ENCODE measurements at regions not wholly inside any gene's neighbourhood (a gene's known extent, or its start where the extent isn't known, plus 50 kb on each side); places are given as distances from the start of the nearest gene placed in this dataset.

DNA sequence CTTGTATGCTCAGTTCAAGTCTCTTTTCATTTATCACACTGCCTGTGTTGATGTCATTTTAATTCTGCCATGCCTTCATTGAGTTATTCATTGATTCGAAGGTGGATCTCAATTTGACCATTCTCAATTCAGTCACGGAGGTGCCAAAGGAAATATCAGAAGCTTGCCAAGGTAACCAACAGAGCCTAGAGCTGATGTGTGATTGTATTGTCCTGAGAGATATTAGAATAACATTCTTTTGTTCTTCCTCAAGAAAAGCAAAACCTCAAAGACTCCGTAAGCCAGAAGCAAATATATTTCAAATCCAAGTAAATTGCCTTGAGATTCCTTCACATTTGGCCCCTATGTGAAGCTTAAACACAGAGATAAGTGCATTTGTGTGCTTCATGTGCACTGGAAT lies 345.3 kb downstream of the CXCL12 start:
- TF ChIP-seq, protein P1, sequence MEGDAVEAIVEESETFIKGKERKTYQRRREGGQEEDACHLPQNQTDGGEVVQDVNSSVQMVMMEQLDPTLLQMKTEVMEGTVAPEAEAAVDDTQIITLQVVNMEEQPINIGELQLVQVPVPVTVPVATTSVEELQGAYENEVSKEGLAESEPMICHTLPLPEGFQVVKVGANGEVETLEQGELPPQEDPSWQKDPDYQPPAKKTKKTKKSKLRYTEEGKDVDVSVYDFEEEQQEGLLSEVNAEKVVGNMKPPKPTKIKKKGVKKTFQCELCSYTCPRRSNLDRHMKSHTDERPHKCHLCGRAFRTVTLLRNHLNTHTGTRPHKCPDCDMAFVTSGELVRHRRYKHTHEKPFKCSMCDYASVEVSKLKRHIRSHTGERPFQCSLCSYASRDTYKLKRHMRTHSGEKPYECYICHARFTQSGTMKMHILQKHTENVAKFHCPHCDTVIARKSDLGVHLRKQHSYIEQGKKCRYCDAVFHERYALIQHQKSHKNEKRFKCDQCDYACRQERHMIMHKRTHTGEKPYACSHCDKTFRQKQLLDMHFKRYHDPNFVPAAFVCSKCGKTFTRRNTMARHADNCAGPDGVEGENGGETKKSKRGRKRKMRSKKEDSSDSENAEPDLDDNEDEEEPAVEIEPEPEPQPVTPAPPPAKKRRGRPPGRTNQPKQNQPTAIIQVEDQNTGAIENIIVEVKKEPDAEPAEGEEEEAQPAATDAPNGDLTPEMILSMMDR (optimal IDR thresholded peaks at IDR 0.05 in 1 of 3, IDR thresholded peaks at IDR 0.05 in 1 of 3, conservative IDR thresholded peaks at IDR 0.05 in 1 of 3; ENCODE audit: extremely low read depth in 1 of 3, insufficient read depth in 2 of 3, low read length in 3 of 3) = no peak
- no peak for TF ChIP-seq EZH2 (IDR thresholded peaks at IDR 0.05; ENCODE audit: low read length)
- Histone ChIP-seq H3K4me1 (ENCODE audit: control insufficient read depth, extremely low read depth, insufficient read depth, low read length) (no peaks in the 10 kb centered on the region), H3K27ac (ENCODE audit: control insufficient read depth, insufficient read depth, low read length) (no peak overlapping the region)

DNA sequence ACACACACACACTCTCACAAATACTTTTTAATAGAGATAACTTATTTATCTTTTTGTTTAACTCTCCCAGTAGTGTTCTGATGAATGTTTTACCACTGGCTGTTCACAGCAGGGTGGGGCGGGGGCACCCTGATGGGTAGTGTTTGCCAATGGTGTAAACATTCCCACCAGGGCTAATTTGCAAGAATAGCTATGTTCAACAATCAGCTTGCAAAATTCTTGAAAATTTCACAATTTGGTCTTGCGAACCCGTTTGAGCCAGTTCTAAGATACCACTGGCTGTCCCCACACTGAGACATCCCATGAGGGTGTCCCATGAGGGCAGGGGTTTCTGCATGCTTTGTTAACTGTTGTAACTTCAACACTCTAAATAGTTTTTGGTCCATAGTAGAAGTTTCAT lies 348.5 kb downstream of the CXCL12 start:
- Histone ChIP-seq H3K4me1 (ENCODE audit: control insufficient read depth, extremely low read depth, insufficient read depth, low read length) (no peaks in the 10 kb centered on the region), H4K20me1 (ENCODE audit: control insufficient read depth, extremely low read depth, insufficient read depth, low read length) (no peaks in the 10 kb centered on the region), H3K36me3 (ENCODE audit: control insufficient read depth in 2 of 2, extremely low read depth in 1 of 2, insufficient read depth in 2 of 2, low read length in 2 of 2) (no peaks in the 10 kb centered on the region), H3K4me2 (ENCODE audit: control insufficient read depth, extremely low read depth, insufficient read depth, low read depth, low read length) (no peak overlapping the region), H2AFZ (ENCODE audit: control insufficient read depth, low read length) (no peak overlapping the region), H3K27ac (ENCODE audit: control insufficient read depth, insufficient read depth, low read length) (no peak overlapping the region), H3K27me3 (ENCODE audit: control insufficient read depth, extremely low read depth, insufficient read depth, low read length) (no peaks in the 10 kb centered on the region), H3K9me3 (ENCODE audit: control insufficient read depth, low read depth, low read length) (no peaks in the 10 kb centered on the region), H3K4me3 (ENCODE audit: control insufficient read depth in 2 of 3, extremely low read depth in 1 of 3, insufficient read depth in 2 of 3, low read depth in 1 of 3, low read length in 3 of 3) (no peak overlapping the region), H3K9ac (ENCODE audit: control insufficient read depth, extremely low read depth, insufficient read depth, low read length) (no peak overlapping the region), H3K79me2 (ENCODE audit: control insufficient read depth, insufficient read depth, low read length) (no peaks in the 10 kb centered on the region), H3K9me1 (ENCODE audit: control insufficient read depth, extremely low read depth, insufficient read depth, low read length) (no peaks in the 10 kb centered on the region)
- FAIRE-seq = no peak
- dilution Hi-C loops (cut with MboI; ENCODE audit: extremely low pct_ligation_motif_present, low sequenced_read_pairs) = no loop called here
- no peak for DNase-seq (ENCODE audit: low read depth, low spot score)
- no peak for TF ChIP-seq EZH2 (IDR thresholded peaks at IDR 0.05; ENCODE audit: low read length)
- TF ChIP-seq, protein P1 (optimal IDR thresholded peaks at IDR 0.05 in 1 of 3, IDR thresholded peaks at IDR 0.05 in 1 of 3, conservative IDR thresholded peaks at IDR 0.05 in 1 of 3; ENCODE audit: extremely low read depth in 1 of 3, insufficient read depth in 2 of 3, low read length in 3 of 3) = no peak

More for the DNA sequence above, 345.3 kb downstream of the CXCL12 start:
- FAIRE-seq = no peak
- H3K79me2 ChIP-seq (ENCODE audit: control insufficient read depth, insufficient read depth, low read length) = no peaks in the 10 kb centered on the region
- DNase-seq (ENCODE audit: low read depth, low spot score) = no peak
- H3K9me3 ChIP-seq (ENCODE audit: control insufficient read depth, low read depth, low read length) = no peaks in the 10 kb centered on the region
- no peaks in the 10 kb centered on the region for H3K9me1 ChIP-seq (ENCODE audit: control insufficient read depth, extremely low read depth, insufficient read depth, low read length)
- dilution Hi-C loops (cut with MboI; ENCODE audit: extremely low pct_ligation_motif_present, low sequenced_read_pairs) = no loop called here
- no peak overlapping the region for H3K4me3 ChIP-seq (ENCODE audit: control insufficient read depth in 2 of 3, extremely low read depth in 1 of 3, insufficient read depth in 2 of 3, low read depth in 1 of 3, low read length in 3 of 3)
- H3K4me2 ChIP-seq (ENCODE audit: control insufficient read depth, extremely low read depth, insufficient read depth, low read depth, low read length) = no peak overlapping the region
- no peaks in the 10 kb centered on the region for H3K27me3 ChIP-seq (ENCODE audit: control insufficient read depth, extremely low read depth, insufficient read depth, low read length)
- H4K20me1 ChIP-seq (ENCODE audit: control insufficient read depth, extremely low read depth, insufficient read depth, low read length) = no peaks in the 10 kb centered on the region
- H3K36me3 ChIP-seq (ENCODE audit: control insufficient read depth in 2 of 2, extremely low read depth in 1 of 2, insufficient read depth in 2 of 2, low read length in 2 of 2) = no peaks in the 10 kb centered on the region
- no peak overlapping the region for H2AFZ ChIP-seq (ENCODE audit: control insufficient read depth, low read length)
- H3K9ac ChIP-seq (ENCODE audit: control insufficient read depth, extremely low read depth, insufficient read depth, low read length) = no peak overlapping the region
